Parathyroid adenoma (tissue), 2 donors: ENCODE measurements at regions not wholly inside any gene's neighbourhood (a gene's known extent, or its start where the extent isn't known, plus 50 kb on each side); places are given as distances from the start of the nearest gene placed in this dataset.

ENCODE experiments used
- H2AFZ ChIP-seq: fragments of 300-600 bp; sonication (generic); one replicate; pipeline ENCODE4 v1.7.0; 2017; ENCODE audit warnings: antibody characterized with exemption, mild to moderate bottlenecking
- H3K27ac ChIP-seq: fragments of 300-600 bp; sonication (generic); one replicate; pipeline ENCODE4 v1.7.0; 2017
- H3K27me3 ChIP-seq: fragments of 300-600 bp; sonication (generic); one replicate; pipeline ENCODE4 v1.7.0; 2017; ENCODE audit warnings: low read length; ENCODE audit not compliant: control insufficient read depth, insufficient read depth
- H3K36me3 ChIP-seq: fragments of 300-600 bp; sonication (generic); one replicate; pipeline ENCODE4 v1.7.0; 2017; ENCODE audit warnings: low read length; ENCODE audit not compliant: control insufficient read depth, insufficient read depth
- H3K4me1 ChIP-seq: fragments of 300-600 bp; sonication (generic); one replicate; pipeline ENCODE4 v1.7.0; 2017; ENCODE audit warnings: control low read depth
- H3K4me2 ChIP-seq: fragments of 300-600 bp; sonication (generic); one replicate; pipeline ENCODE4 v1.7.0; 2017; ENCODE audit warnings: low read length
- H3K4me3 ChIP-seq: fragments of 300-600 bp; sonication (generic); one replicate; pipeline ENCODE4 v1.7.0; 2017; ENCODE audit warnings: low read depth, low read length
- H3K79me2 ChIP-seq: fragments of 300-600 bp; sonication (generic); one replicate; pipeline ENCODE4 v1.7.0; 2017; ENCODE audit warnings: control low read depth
- H3K9ac ChIP-seq: fragments of 300-600 bp; sonication (generic); one replicate; pipeline ENCODE4 v1.7.0; 2017; ENCODE audit warnings: mild to moderate bottlenecking
- H3K9me3 ChIP-seq: fragments of 300-600 bp; sonication (generic); one replicate; pipeline ENCODE4 v1.7.0; 2017; ENCODE audit warnings: low read length; ENCODE audit not compliant: control insufficient read depth
- CTCF ChIP-seq: fragments of 300-600 bp; sonication (generic); IDR thresholded peaks from one replicate; pipeline ENCODE4 v1.7.0; 2017; ENCODE audit warnings: antibody characterized with exemption, mild to moderate bottlenecking
- donor health status: primary hyperparathyroidism.

GRCh38 chr2:103355287-103355686, 593.5 kb downstream of the TMEM182 start:
- H2AFZ ChIP-seq = no peak overlapping the region
- no peak overlapping the region for H3K4me2 ChIP-seq
- H3K79me2 ChIP-seq = no peaks in the 10 kb centered on the region
- no peaks in the 10 kb centered on the region for H3K36me3 ChIP-seq
- no peak for TF ChIP-seq CTCF
- H3K4me3 ChIP-seq = no peak overlapping the region
- no peaks in the 10 kb centered on the region for H3K27me3 ChIP-seq
- H3K27ac ChIP-seq = no peak overlapping the region
- H3K9ac ChIP-seq = no peak overlapping the region
- no peaks in the 10 kb centered on the region for H3K9me3 ChIP-seq
- no peaks in the 10 kb centered on the region for H3K4me1 ChIP-seq

GRCh38 chr2:103361712-103362111, 599.9 kb downstream of the TMEM182 start:
- Histone ChIP-seq H3K4me3 (no peak overlapping the region), H2AFZ (no peak overlapping the region), H3K4me2 (no peak overlapping the region), H3K4me1 (no peaks in the 10 kb centered on the region), H3K27me3 (no peaks in the 10 kb centered on the region), H3K27ac (no peak overlapping the region), H3K9ac (no peak overlapping the region), H3K79me2 (no peaks in the 10 kb centered on the region), H3K9me3 (no peaks in the 10 kb centered on the region), H3K36me3 (no peaks in the 10 kb centered on the region)
- no peak for TF ChIP-seq CTCF

GRCh38 chr2:103363639-103364038, 601.8 kb downstream of the TMEM182 start:
- Histone ChIP-seq H3K36me3 (no peaks in the 10 kb centered on the region), H3K27me3 (no peaks in the 10 kb centered on the region), H3K9me3 (no peaks in the 10 kb centered on the region), H3K9ac (no peak overlapping the region), H3K4me1 (no peaks in the 10 kb centered on the region), H3K27ac (no peak overlapping the region), H3K4me3 (no peak overlapping the region), H3K79me2 (no peaks in the 10 kb centered on the region), H3K4me2 (no peak overlapping the region), H2AFZ (no peak overlapping the region)
- TF ChIP-seq CTCF = no peak

GRCh38 chr2:103364177-103364576, 602.3 kb downstream of the TMEM182 start:
- Histone ChIP-seq H3K4me3 (no peak overlapping the region), H3K9me3 (no peaks in the 10 kb centered on the region), H3K36me3 (no peaks in the 10 kb centered on the region), H3K79me2 (no peaks in the 10 kb centered on the region), H3K4me1 (no peaks in the 10 kb centered on the region), H2AFZ (no peak overlapping the region), H3K27me3 (no peaks in the 10 kb centered on the region), H3K9ac (no peak overlapping the region), H3K4me2 (no peak overlapping the region), H3K27ac (no peak overlapping the region)
- no peak for TF ChIP-seq CTCF

GRCh38 chr2:103365071-103365470, 603.2 kb downstream of the TMEM182 start:
- Histone ChIP-seq H3K79me2 (no peaks in the 10 kb centered on the region), H3K9ac (no peak overlapping the region), H3K27ac (no peak overlapping the region), H3K4me2 (no peak overlapping the region), H3K4me3 (no peak overlapping the region), H3K27me3 (no peaks in the 10 kb centered on the region), H3K4me1 (no peaks in the 10 kb centered on the region), H3K9me3 (no peaks in the 10 kb centered on the region), H3K36me3 (no peaks in the 10 kb centered on the region), H2AFZ (no peak overlapping the region)
- no peak for TF ChIP-seq CTCF
